ENCODE measurements at regions not wholly inside any gene's neighbourhood (a gene's known extent, or its start where the extent isn't known, plus 50 kb on each side); places are given as distances from the start of the nearest gene placed in this dataset.
"Not testable (repeated sequence)": the region's sequence is repeated elsewhere in the genome, so short reads cannot be mapped to it uniquely, and the experiment has no call there.

- DNase-seq (ENCODE audit: low spot score), result not testable (repeated sequence)
Measured at GRCh38 chr7:17440025-17440784, 141.8 kb downstream of the AHR start.

DNA sequence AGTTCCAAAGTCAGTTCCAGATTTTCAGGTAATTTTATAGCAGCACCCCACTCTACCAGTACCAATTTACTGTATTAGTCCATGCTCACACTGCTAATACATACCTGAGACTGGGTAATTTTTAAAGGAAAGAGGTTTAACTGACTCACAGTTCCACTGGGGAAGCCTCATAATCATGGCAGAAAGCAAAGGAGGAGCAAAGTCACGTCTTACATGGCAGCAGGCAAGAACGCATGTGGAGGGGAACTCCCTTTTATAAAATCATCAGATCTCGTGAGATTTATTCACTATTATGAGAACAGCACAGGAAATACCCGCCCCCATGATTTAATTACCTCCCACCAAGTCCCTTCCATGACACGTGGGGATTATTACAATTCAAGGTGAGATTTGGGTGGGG, 142.4 kb downstream of the AHR start:
- DNase-seq (ENCODE audit: low spot score), result no peak

DNA sequence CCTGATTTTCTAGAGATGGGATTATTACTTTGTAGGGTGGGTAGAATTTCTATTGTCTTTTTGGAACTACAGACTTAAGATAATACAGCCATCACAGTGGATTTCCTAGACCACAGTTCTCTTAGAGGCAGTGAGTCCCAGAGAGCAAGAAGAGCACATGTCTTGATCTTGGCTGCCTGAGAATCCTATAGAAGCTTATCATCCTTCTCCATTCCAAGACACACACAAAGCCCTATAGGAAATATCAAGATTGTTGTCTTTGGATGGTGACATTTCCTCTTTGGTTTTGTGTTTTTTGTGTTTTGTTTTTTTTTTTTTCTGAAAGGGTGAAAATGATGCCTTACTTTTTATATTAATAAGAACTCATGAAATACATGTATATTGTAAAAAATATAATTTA, 143.1 kb downstream of the AHR start:
- no peak for DNase-seq (ENCODE audit: low spot score)

- no peak for DNase-seq (ENCODE audit: low spot score)
Measured at GRCh38 chr7:17444151-17444550, 145.7 kb downstream of the AHR start.

- no peak for DNase-seq (ENCODE audit: low spot score)
Measured at GRCh38 chr7:17444673-17445072, 146.2 kb downstream of the AHR start.

GRCh38 chr7:17446340-17446739, 147.9 kb downstream of the AHR start:
- no peak for DNase-seq (ENCODE audit: low spot score)

DNA sequence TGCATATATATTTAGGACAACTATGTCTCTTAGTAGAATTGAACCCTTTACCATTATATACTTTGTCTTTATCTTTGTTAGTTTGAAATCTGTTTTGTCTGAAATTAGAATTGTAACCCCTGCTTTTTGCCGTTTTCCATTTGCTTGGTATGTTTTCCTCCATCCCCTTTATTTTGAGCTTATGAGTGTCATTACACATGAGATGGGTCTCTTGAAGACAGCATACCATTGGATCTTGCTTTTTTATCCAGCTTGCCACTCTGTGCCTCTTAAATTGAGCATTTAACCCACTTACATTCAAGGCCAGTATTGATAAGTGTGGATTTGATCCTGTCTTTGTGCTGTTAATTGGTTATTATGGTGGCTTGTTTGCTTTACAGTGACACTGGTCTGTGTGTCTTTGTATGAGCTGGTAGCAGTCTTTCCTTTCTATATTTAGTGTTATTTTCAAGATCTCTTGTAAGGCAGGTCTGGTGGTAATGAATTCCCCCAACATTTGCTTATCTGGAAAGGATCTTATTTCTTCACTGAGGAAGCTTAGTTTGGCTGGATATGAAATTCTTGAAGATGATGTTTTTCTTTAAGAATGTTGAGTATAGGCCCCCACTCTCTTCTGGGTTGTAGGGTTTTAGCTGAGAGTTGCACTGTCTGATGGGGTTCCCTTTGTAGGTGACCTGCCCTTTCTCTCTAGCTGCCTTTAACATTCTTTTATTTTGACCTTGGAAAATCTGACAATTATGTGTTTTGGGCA, 149.5 kb downstream of the AHR start:
- DNase-seq (ENCODE audit: low spot score), result no peak

DNA sequence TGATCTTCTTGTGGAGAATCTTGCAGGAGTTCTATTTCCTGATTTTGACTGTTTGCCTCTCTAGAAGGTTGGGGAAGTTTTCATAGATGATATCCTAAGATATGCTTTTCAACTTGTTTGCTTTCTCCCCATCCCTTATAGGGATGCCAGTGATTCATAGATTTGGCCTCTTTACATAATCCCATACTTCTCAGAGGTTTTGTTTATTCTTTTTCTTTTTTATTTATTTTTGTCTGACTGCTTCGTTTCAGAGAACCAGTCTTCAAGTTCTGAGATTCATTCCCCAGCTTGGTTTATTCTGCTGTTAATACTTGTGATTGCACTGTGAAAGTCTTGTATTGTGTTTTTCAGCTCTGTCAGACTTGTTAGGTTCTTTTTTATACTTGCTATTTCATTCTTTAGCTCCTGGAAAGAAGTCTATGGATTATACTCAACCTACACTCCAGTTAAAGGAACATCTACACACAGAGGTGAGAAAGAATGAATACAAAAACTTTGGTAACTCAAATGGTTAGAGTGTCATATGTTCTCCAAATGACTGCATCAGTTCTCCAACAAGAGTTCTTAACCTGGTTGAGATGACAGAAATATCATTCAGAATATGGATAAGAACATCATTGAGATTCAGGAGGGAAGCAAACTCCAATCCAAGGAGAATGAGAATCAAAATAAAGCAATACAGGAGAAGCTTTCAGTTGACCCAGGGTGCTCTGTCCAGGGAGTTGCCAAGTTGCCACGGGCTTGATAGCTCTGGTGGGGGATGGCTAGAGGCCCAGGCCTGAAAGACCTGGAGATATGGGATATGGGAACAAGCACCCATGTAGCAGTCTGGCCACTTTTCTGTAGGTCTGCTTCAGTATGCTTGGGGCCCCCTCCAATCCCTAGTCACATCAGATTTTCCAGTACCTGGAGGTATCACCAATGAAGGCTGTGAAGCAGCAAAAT, 150.3 kb downstream of the AHR start:
- DNase-seq (ENCODE audit: low spot score), result no peak

- no peak for DNase-seq (ENCODE audit: low spot score)
Measured at GRCh38 chr7:17456541-17456940, 158.1 kb downstream of the AHR start.

GRCh38 chr7:17460001-17460400, 161.5 kb downstream of the AHR start:
- no peak for DNase-seq (ENCODE audit: low spot score)

- no peak for DNase-seq (ENCODE audit: low spot score)
Measured at GRCh38 chr7:17460665-17461064, 162.2 kb downstream of the AHR start.

- no peak for DNase-seq (ENCODE audit: low spot score)
Measured at GRCh38 chr7:17462131-17462631, 163.7 kb downstream of the AHR start.

- no peak for DNase-seq (ENCODE audit: low spot score)
Measured at GRCh38 chr7:17463511-17464085, 165.1 kb downstream of the AHR start.

GRCh38 chr7:17466216-17466615, 167.8 kb downstream of the AHR start:
- no peak for DNase-seq (ENCODE audit: low spot score)

DNA sequence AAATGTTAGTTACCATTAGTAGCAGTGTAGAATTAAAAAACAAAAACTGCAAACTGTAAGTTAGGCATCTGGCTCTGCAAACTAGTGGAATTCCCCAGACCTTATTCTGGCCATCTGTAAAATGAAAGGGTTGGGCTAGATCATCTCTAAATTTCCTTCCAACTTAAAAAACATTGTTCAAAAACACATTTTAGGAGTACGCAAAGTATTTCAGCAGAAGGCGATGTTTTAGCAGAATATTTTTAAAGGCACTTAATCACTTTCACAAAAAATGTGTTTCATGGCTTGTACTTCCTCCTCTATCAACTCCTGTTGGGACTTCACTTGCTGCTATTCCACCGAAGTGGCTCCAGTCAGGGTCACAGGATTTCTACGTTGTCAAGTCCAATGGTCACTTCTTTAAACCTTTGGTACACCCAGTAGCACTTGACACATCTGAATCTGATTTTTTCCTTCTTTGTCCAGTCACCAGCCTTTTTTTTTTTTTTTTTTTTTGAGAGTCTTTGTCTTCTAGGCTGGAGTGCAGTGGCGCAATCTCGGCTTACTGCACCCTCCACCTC, 169.0 kb downstream of the AHR start:
- DNase-seq (ENCODE audit: low spot score), result no peak

DNA sequence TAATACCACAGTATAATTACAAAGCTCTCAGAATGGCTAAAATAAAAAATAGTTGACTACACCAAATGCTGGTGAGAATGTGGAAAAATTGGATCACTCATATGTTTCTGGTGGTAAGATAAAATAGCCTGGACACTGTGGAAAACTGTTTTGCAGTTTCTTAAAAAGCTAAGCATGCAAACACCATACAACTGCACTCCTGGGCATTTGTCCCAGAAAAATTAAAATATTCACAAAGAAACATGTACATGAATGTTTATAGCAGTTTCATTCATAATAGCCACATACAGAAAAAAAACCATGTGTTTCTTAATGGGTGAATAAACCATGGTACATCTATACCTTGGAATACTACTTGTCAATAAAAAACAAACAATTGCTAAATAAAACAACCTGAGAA, 172.9 kb downstream of the AHR start:
- DNase-seq (ENCODE audit: low spot score), result no peak

DNA sequence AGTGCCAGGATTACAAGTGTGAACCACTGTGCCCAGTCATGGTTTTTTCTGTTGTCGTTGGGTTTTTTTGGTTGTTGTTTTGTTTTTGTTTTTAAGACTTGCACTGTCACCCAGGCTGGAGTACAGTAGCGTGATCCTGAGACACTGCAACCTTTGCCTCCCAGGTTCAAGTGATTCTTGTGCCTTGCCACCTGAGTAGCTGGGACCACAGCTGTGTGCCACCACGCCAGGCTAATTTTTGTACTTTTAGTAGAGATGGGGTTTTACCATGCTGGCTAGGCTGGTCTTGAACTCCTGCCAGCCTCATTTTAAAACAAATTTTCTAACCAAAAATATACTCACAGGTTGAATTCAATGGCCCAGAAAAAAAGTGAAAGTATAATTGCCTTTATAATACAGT, 174.1 kb downstream of the AHR start:
- no peak for DNase-seq (ENCODE audit: low spot score)

GRCh38 chr7:17472939-17473338, 174.5 kb downstream of the AHR start:
- DNase-seq (ENCODE audit: low spot score), result no peak

GRCh38 chr7:17474724-17475344, 176.4 kb downstream of the AHR start:
- no peak for DNase-seq (ENCODE audit: low spot score)

DNA sequence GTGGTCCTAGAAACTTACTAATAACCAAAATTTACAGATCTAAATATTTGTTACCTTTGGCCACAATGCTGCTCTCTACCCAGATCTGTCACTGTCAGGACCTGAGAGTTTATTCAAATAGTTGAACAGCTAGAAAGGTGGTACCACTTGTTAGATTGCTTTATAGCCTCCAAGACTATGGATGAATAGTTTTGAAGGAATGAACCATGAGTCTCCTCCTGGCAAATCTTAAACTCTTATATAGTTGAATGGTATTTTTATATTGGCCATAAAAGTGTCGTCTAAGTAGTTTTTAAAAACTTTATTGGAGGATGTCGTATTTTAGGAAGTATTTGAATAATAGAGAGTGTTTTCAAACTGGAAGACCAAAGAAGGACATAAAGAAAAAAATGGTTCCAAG, 178.7 kb downstream of the AHR start:
- DNase-seq (ENCODE audit: low spot score), result no peak

GRCh38 chr7:17481118-17481517, 182.7 kb downstream of the AHR start:
- no peak for DNase-seq (ENCODE audit: low spot score)

Measured in SW480 (cell line).